Hepatocyte (in vitro differentiated cells): ENCODE measurements at regions not wholly inside any gene's neighbourhood (a gene's known extent, or its start where the extent isn't known, plus 50 kb on each side); places are given as distances from the start of the nearest gene placed in this dataset.

ENCODE experiments used
- DNase-seq: peaks from one replicate; pipeline ENCODE4 v3.0.0-alpha.2; 2016; ENCODE audit warnings: low spot score
- H2AFZ ChIP-seq: fragments of 200-600 bp; sonication (generic); 2 replicates; pipeline ENCODE4 v1.6.0; 2016; ENCODE audit warnings: antibody characterized with exemption, mild to moderate bottlenecking
- H3K27ac ChIP-seq: fragments of 200-600 bp; sonication (generic); 2 replicates; pipeline ENCODE4 v1.5.1; 2016; ENCODE audit warnings: mild to moderate bottlenecking
- H3K27me3 ChIP-seq: fragments of 200-600 bp; sonication (generic); 2 replicates; pipeline ENCODE4 v1.6.1; 2016
- H3K36me3 ChIP-seq: fragments of 200-600 bp; sonication (generic); replicated peaks from 2 replicates; pipeline ENCODE4 v1.5.1; 2016; ENCODE audit warnings: low read depth; ENCODE audit not compliant: insufficient read depth
- H3K4me1 ChIP-seq: fragments of 200-600 bp; sonication (generic); 2 replicates; pipeline ENCODE4 v1.5.1; 2016; ENCODE audit warnings: mild to moderate bottlenecking, moderate library complexity; ENCODE audit not compliant: insufficient read depth
- H3K4me2 ChIP-seq: fragments of 200-600 bp; sonication (generic); 2 replicates; pipeline ENCODE4 v1.6.0; 2016
- H3K4me3 ChIP-seq: fragments of 200-600 bp; sonication (generic); 2 replicates; pipeline ENCODE4 v1.5.1; 2016; ENCODE audit warnings: mild to moderate bottlenecking
- H3K79me2 ChIP-seq: fragments of 200-600 bp; sonication (generic); 2 replicates; pipeline ENCODE4 v1.6.0; 2017; ENCODE audit warnings: mild to moderate bottlenecking
- H3K9me2 ChIP-seq: fragments of 200-600 bp; sonication (generic); replicated peaks from 2 replicates; pipeline ENCODE4 v1.6.0; 2017; ENCODE audit warnings: mild to moderate bottlenecking; ENCODE audit not compliant: insufficient read depth
- H3K9me3 ChIP-seq: fragments of 200-600 bp; sonication (generic); 2 replicates; pipeline ENCODE4 v1.5.1; 2016; ENCODE audit warnings: low read depth, mild to moderate bottlenecking
- H4K20me1 ChIP-seq: fragments of 200-600 bp; sonication (generic); 2 replicates; pipeline ENCODE4 v1.6.0; 2016; ENCODE audit warnings: mild to moderate bottlenecking; ENCODE audit not compliant: insufficient read depth, poor library complexity, severe bottlenecking
- CTCF ChIP-seq: fragments of 200-600 bp; sonication (generic); IDR thresholded peaks from 2 replicates; pipeline ENCODE4 v1.5.1; 2016; ENCODE audit warnings: antibody characterized with exemption, mild to moderate bottlenecking; ENCODE audit not compliant: poor library complexity
- EZH2 ChIP-seq: fragments of 200-600 bp; sonication (generic); IDR thresholded peaks from 2 replicates; pipeline ENCODE4 v1.6.1; 2016; ENCODE audit warnings: antibody characterized with exemption, mild to moderate bottlenecking, borderline replicate concordance
- EZH2phosphoT487 ChIP-seq: fragments of 200-600 bp; sonication (generic); IDR thresholded peaks from one replicate; pipeline ENCODE4 v1.6.1; 2018; ENCODE audit warnings: antibody characterized with exemption, mild to moderate bottlenecking, low read depth, moderate library complexity; ENCODE audit not compliant: unreplicated experiment, severe bottlenecking
- WGBS: methylation state at CpG from one replicate; pipeline ENCODE4 v1.1.6; 2016; ENCODE audit warnings: low lambda C conversion rate; ENCODE audit errors: missing lambda C conversion rate; 5-methylcytosine and 5-hydroxymethylcytosine counted together

DNA sequence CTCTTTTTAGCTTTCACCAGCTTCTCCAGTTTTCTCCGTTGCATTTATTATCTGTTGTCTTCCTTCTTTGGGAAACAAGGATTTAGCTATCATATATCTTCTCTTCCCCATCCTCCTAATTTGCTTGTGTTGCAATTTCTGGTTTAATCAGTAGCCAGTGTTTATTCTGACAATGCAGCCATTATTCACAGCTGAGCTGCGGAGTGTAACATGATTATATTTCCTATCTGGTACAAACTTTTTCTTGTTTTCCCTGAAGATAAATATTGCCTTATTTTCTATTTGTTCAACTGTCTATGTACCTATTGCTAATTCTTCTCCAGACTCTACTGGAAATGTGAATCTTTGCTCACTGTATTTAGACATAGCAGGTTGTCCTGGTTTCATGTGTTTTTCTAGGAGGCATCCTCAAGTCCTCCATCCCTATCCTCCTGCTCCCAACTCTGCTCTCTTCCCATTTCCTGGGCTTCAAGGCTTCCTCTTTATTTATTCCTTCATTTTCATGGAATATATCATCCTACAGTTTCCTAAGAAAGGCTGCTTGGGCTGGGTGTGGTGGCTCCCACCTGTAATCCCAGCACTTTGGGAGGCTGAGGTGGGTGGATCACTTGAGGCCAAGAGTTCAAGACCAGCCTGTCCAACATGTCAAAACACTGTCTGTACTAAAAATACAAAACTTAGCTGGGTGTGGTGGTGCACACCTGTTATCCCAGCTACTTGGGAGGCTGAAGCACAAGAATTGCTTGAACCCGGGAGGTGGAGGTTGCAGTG lies 72.4 kb upstream of the KDM7A start:
- Histone ChIP-seq H3K79me2 (no peaks in the 10 kb centered on the region), H4K20me1 (no peaks in the 10 kb centered on the region), H3K36me3 (no peaks in the 10 kb centered on the region), H2AFZ (no peak overlapping the region), H3K4me1 (no peaks in the 10 kb centered on the region), H3K9me3 (no peaks in the 10 kb centered on the region), H3K4me3 (no peak overlapping the region), H3K9me2 (no peaks in the 10 kb centered on the region), H3K4me2 (no peak overlapping the region), H3K27ac (no peak overlapping the region), H3K27me3 (no peaks in the 10 kb centered on the region)
- TF ChIP-seq EZH2phosphoT487 (no peak), CTCF (no peak), EZH2 (no peak)
- 60% methylated on average over 3 of the region's 3 CpGs for WGBS
- no peak for DNase-seq

DNA sequence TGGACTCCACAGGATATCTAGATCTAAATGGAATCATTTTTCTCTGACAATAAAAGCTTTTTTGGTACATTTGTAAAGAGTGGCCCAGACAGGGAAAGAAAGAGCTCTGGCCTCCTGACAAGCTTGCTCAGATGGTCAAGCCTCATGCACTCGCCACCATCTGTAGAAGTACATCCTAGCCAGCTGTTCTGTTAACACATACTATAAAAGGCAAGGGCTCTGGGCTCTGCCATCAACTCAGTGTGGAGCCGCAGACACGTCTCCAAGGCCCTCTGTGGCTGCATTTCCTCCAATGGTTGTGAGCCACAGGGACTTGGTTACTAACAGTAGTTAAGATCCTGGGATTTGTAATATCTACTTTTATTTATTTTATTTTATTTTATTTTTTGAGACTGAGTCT lies 70.8 kb upstream of the KDM7A start:
- Histone ChIP-seq H3K36me3 (no peaks in the 10 kb centered on the region), H3K4me1 (no peaks in the 10 kb centered on the region), H3K27me3 (no peaks in the 10 kb centered on the region), H3K9me2 (no peaks in the 10 kb centered on the region), H3K79me2 (no peaks in the 10 kb centered on the region), H3K9me3 (no peaks in the 10 kb centered on the region), H3K4me3 (no peak overlapping the region), H3K4me2 (no peak overlapping the region), H2AFZ (no peak overlapping the region), H4K20me1 (no peaks in the 10 kb centered on the region), H3K27ac (no peak overlapping the region)
- no peak for DNase-seq
- TF ChIP-seq EZH2 (no peak), EZH2phosphoT487 (no peak), CTCF (no peak)
- 89% methylated on average over 3 of the region's 3 CpGs for WGBS

DNA sequence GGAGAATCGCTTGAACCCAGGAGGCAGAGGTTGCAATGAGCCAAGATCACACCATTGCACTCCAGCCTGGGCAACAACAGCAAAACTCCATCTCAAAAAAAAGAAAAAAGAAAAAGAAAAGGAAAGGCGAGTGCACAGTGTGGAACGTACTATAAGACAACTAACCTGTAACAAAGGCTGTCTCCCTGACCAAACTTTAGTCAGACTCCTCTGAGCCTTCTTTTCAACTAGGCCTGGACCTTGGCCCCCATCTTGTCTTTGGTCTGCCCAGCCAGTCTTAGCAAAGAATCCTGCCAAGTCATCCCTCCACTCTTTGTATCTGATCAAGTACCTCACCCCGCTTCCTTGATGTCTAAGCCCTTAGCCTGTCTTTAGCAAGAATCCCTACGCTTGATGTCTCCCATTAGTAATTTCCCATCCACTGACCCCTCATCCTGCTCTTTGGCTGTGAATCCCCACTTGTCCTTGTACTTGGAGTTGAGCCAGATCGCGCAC lies 68.9 kb upstream of the KDM7A start:
- H3K9me3 ChIP-seq, result no peaks in the 10 kb centered on the region
- H3K27ac ChIP-seq, result no peak overlapping the region
- no peaks in the 10 kb centered on the region for H3K4me1 ChIP-seq
- H3K4me2 ChIP-seq, result no peak overlapping the region
- H3K27me3 ChIP-seq, result no peaks in the 10 kb centered on the region
- H2AFZ ChIP-seq, result no peak overlapping the region
- WGBS, result over 99% methylated on average over 7 of the region's 7 CpGs
- TF ChIP-seq CTCF (no peak), EZH2phosphoT487 (no peak), EZH2 (no peak)
- H3K36me3 ChIP-seq, result no peaks in the 10 kb centered on the region
- H3K4me3 ChIP-seq, result no peak overlapping the region
- no peak for DNase-seq
- no peaks in the 10 kb centered on the region for H3K9me2 ChIP-seq
- H3K79me2 ChIP-seq, result no peaks in the 10 kb centered on the region
- no peaks in the 10 kb centered on the region for H4K20me1 ChIP-seq
